ENCODE measurements at regions not wholly inside any gene's neighbourhood (a gene's known extent, or its start where the extent isn't known, plus 50 kb on each side); places are given as distances from the start of the nearest gene placed in this dataset.

DNA sequence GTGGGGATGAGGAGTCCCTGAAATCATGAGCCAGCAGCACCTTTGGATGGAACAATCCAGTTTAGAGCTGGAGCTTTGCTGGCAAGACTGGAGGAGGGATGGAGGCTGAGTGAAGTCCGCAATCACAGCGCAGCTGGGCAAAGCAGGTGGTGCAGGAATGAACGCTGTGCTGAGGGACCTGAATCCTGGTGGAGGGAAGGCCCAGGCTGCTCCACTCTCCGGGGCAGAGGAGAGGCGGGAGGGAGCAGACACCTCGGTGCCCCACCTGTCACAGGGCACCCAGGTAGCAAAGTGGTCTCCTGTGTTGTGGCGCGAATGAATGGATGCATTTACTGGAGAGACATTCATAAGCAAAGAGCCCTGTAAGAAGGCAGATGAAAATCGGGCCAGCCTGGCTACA, 124.8 kb upstream of the ANO1 start:
- BruUV-seq (replicated peaks) = no TSS peak
- Histone ChIP-seq H3K27me3 (ENCODE audit: insufficient read depth, low read length) (no peaks in the 10 kb centered on the region), H4K20me1 (ENCODE audit: insufficient read depth) (no peaks in the 10 kb centered on the region), H3K27ac (ENCODE audit: low read depth, low read length) (no peak overlapping the region), H3K4me1 (ENCODE audit: control insufficient read depth in 1 of 2, insufficient read depth in 2 of 2, low read length in 2 of 2) (peaks cover 22 to 39% of the 10 kb centered on the region in 2 experiments), H3K4me3 (replicated peaks in 1 of 2; ENCODE audit: low read depth in 1 of 2, low read length in 2 of 2) (no peak overlapping the region), H3K9me3 (ENCODE audit: control insufficient read depth in 1 of 2, insufficient read depth in 1 of 2, low read depth in 1 of 2, low read length in 2 of 2) (peaks cover 0 to 10% of the 10 kb centered on the region in 2 experiments; a peak in 1 of 4 replicates), H3K79me2 (ENCODE audit: insufficient read depth, low read length) (no peaks in the 10 kb centered on the region), H3K36me3 (ENCODE audit: control insufficient read depth in 1 of 2, insufficient read depth in 2 of 2, low read length in 2 of 2) (no peaks in the 10 kb centered on the region), H3K9ac (ENCODE audit: low read length) (no peak overlapping the region), H2AFZ (ENCODE audit: low read depth, low read length, poor library complexity, severe bottlenecking) (no peak overlapping the region), H3K4me2 (ENCODE audit: low read length) (no peak overlapping the region), H3K9me2 (ENCODE audit: insufficient read depth) (no peaks in the 10 kb centered on the region)
- ChIA-PET RAD21 (ENCODE audit: low non-redundant PET in 1 of 2, low total read pairs in 2 of 2, uncharacterized antibody in 2 of 2, unreplicated experiment in 2 of 2) (no interaction called here), CTCF (no interaction called here), POLR2A (no interaction called here)
- ATAC-seq = no peak
- intact Hi-C loops (cut with micrococcal nuclease) = no loop called here
- DNase-seq (ENCODE audit: low read depth, low spot score) = no peak
- no peak for TF ChIP-seq EZH2phosphoT487 (IDR thresholded peaks at IDR 0.05; ENCODE audit: borderline replicate concordance)
- TF ChIP-seq ZFX (IDR thresholded peaks at IDR 0.05) = no peak
- no peak for TF ChIP-seq SIN3A (IDR thresholded peaks at IDR 0.05; ENCODE audit: low read depth)
- no peak for TF ChIP-seq ZNF274 (IDR thresholded peaks at IDR 0.05; ENCODE audit: low read depth, low read length)
- no peak for TF ChIP-seq SP1 (IDR thresholded peaks at IDR 0.05; ENCODE audit: low read depth)
- TF ChIP-seq POLR2AphosphoS5 (IDR thresholded peaks at IDR 0.05; ENCODE audit: low read depth, low read length) = no peak
- TF ChIP-seq FOSL1 (IDR thresholded peaks at IDR 0.05; ENCODE audit: low read depth) = no peak
- TF ChIP-seq MAX (IDR thresholded peaks at IDR 0.05) = no peak
- TF ChIP-seq RAD21 (IDR thresholded peaks at IDR 0.05; ENCODE audit: low read depth) = no peak
- TF ChIP-seq TCF7L2 (IDR thresholded peaks at IDR 0.05; ENCODE audit: borderline replicate concordance, extremely low read depth, insufficient read depth, insufficient read length) = no peak
- TF ChIP-seq, protein P1, sequence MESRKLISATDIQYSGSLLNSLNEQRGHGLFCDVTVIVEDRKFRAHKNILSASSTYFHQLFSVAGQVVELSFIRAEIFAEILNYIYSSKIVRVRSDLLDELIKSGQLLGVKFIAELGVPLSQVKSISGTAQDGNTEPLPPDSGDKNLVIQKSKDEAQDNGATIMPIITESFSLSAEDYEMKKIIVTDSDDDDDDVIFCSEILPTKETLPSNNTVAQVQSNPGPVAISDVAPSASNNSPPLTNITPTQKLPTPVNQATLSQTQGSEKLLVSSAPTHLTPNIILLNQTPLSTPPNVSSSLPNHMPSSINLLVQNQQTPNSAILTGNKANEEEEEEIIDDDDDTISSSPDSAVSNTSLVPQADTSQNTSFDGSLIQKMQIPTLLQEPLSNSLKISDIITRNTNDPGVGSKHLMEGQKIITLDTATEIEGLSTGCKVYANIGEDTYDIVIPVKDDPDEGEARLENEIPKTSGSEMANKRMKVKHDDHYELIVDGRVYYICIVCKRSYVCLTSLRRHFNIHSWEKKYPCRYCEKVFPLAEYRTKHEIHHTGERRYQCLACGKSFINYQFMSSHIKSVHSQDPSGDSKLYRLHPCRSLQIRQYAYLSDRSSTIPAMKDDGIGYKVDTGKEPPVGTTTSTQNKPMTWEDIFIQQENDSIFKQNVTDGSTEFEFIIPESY (IDR thresholded peaks at IDR 0.05; ENCODE audit: extremely low read depth, insufficient replicate concordance, low read length) = no peak
- TF ChIP-seq, protein P2, sequence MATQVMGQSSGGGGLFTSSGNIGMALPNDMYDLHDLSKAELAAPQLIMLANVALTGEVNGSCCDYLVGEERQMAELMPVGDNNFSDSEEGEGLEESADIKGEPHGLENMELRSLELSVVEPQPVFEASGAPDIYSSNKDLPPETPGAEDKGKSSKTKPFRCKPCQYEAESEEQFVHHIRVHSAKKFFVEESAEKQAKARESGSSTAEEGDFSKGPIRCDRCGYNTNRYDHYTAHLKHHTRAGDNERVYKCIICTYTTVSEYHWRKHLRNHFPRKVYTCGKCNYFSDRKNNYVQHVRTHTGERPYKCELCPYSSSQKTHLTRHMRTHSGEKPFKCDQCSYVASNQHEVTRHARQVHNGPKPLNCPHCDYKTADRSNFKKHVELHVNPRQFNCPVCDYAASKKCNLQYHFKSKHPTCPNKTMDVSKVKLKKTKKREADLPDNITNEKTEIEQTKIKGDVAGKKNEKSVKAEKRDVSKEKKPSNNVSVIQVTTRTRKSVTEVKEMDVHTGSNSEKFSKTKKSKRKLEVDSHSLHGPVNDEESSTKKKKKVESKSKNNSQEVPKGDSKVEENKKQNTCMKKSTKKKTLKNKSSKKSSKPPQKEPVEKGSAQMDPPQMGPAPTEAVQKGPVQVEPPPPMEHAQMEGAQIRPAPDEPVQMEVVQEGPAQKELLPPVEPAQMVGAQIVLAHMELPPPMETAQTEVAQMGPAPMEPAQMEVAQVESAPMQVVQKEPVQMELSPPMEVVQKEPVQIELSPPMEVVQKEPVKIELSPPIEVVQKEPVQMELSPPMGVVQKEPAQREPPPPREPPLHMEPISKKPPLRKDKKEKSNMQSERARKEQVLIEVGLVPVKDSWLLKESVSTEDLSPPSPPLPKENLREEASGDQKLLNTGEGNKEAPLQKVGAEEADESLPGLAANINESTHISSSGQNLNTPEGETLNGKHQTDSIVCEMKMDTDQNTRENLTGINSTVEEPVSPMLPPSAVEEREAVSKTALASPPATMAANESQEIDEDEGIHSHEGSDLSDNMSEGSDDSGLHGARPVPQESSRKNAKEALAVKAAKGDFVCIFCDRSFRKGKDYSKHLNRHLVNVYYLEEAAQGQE (IDR thresholded peaks at IDR 0.05; ENCODE audit: low read depth) = no peak
- TF ChIP-seq ELF1 (IDR thresholded peaks at IDR 0.05; ENCODE audit: borderline replicate concordance, low read depth) = no peak
- no peak for TF ChIP-seq CBX3 (IDR thresholded peaks at IDR 0.05; ENCODE audit: low read depth)
- no peak for TF ChIP-seq EZH2 (IDR thresholded peaks at IDR 0.05)
- TF ChIP-seq, protein P3, sequence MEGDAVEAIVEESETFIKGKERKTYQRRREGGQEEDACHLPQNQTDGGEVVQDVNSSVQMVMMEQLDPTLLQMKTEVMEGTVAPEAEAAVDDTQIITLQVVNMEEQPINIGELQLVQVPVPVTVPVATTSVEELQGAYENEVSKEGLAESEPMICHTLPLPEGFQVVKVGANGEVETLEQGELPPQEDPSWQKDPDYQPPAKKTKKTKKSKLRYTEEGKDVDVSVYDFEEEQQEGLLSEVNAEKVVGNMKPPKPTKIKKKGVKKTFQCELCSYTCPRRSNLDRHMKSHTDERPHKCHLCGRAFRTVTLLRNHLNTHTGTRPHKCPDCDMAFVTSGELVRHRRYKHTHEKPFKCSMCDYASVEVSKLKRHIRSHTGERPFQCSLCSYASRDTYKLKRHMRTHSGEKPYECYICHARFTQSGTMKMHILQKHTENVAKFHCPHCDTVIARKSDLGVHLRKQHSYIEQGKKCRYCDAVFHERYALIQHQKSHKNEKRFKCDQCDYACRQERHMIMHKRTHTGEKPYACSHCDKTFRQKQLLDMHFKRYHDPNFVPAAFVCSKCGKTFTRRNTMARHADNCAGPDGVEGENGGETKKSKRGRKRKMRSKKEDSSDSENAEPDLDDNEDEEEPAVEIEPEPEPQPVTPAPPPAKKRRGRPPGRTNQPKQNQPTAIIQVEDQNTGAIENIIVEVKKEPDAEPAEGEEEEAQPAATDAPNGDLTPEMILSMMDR (IDR thresholded peaks at IDR 0.05 in 2 of 3, conservative IDR thresholded peaks at IDR 0.05 in 1 of 3; ENCODE audit: borderline replicate concordance in 1 of 3, insufficient read depth in 1 of 3, low read depth in 2 of 3, low read length in 2 of 3) = no peak
- no peak for TF ChIP-seq SRF (IDR thresholded peaks at IDR 0.05; ENCODE audit: low read depth)
- no peak for TF ChIP-seq ATF3 (IDR thresholded peaks at IDR 0.05)
- TF ChIP-seq POLR2A (IDR thresholded peaks at IDR 0.05; ENCODE audit: borderline replicate concordance, extremely low read depth, insufficient read depth, insufficient read length) = no peak
- no peak for TF ChIP-seq EGR1 (IDR thresholded peaks at IDR 0.05; ENCODE audit: low read depth)

Data from HCT116 (cell line).